ENCODE measurements at regions not wholly inside any gene's neighbourhood (a gene's known extent, or its start where the extent isn't known, plus 50 kb on each side); places are given as distances from the start of the nearest gene placed in this dataset.

DNA sequence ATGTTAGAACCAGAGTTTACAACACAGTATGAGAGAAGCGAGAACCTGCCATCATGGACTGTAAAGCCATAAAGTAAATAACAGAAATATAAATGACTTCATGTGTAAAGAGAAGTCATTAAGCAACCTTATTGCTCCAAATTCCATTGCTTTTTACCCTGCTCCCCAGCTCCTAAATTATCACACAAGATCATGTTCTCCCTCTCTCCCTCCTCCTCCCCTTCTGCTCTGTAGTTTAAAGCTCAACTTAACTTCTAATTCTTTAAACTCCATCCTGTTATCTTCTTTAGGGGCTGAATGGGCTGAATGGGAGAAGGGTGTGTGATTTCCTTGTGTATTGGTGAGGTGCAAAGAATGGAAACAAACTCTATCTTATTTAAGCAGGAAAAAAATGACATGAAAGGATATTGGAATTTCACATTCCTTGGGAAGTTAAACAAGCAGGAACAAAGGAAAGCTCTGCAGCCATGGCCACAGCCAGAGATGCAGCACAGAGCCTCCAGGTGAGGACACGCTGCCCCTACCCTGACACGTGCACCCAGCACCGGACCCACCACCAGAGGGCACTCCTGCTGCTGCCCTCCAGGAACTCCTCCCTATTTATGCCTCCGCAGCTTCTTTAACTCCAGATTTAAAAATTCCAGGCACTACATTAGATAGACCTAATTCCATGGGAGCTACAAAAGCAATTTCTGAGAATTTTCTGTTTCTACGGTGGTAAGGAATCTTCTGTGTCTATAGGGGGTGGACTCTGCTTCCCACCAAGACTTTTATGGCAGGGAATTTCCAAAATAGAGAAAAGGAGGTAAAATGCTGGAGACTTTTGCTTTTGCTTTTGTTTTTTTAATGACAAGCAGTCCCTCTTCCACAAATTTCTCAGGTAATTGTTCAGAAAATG lies 76.9 kb upstream of the ABI3BP start:
- H2BK15ac ChIP-seq (ENCODE audit: low read depth, low read length) = peak overlapping the region; percentile 73
- no peaks in the 10 kb centered on the region for H3K36me3 ChIP-seq (ENCODE audit: control insufficient read depth, insufficient read depth, low read length)
- H3K14ac ChIP-seq (replicated peaks; ENCODE audit: low read depth, low read length) = peak overlapping the region; percentile 83; the same call in 1 of the 2 replicates
- H3K9me1 ChIP-seq (ENCODE audit: insufficient read depth, low read length) = peaks cover 6% of the 10 kb centered on the region; the same call in 1 of the 2 replicates
- DNase-seq (peak; percentile 22), ATAC-seq (ENCODE audit: low read depth) (0 out of 2 replicates have a peak, but pooled peaks have one; percentile 6)
- no peaks in the 10 kb centered on the region for H4K20me1 ChIP-seq (ENCODE audit: insufficient read depth, low read length)
- TF ChIP-seq RAD21 (IDR thresholded peaks at IDR 0.05; ENCODE audit: low read length) (peak; percentile 37), RFX5 (IDR thresholded peaks at IDR 0.05; ENCODE audit: low read depth, low read length) (no peak), CHD1 (IDR thresholded peaks at IDR 0.05; ENCODE audit: low read depth, low read length) (no peak), MAFK (IDR thresholded peaks at IDR 0.05; ENCODE audit: low read depth, low read length) (no peak), SMC3 (IDR thresholded peaks at IDR 0.05; ENCODE audit: low read depth, low read length) (peak; percentile 21; the same call in 1 of the 2 replicates), POLR2A (IDR thresholded peaks at IDR 0.05; ENCODE audit: low read depth, low read length) (no peak), RCOR1 (IDR thresholded peaks at IDR 0.05; ENCODE audit: insufficient replicate concordance, low read length) (no peak)
- TF ChIP-seq, protein P1, sequence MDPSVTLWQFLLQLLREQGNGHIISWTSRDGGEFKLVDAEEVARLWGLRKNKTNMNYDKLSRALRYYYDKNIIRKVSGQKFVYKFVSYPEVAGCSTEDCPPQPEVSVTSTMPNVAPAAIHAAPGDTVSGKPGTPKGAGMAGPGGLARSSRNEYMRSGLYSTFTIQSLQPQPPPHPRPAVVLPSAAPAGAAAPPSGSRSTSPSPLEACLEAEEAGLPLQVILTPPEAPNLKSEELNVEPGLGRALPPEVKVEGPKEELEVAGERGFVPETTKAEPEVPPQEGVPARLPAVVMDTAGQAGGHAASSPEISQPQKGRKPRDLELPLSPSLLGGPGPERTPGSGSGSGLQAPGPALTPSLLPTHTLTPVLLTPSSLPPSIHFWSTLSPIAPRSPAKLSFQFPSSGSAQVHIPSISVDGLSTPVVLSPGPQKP (IDR thresholded peaks at IDR 0.05; ENCODE audit: borderline replicate concordance, low read depth, low read length) = no peak
- TF ChIP-seq, protein P2, sequence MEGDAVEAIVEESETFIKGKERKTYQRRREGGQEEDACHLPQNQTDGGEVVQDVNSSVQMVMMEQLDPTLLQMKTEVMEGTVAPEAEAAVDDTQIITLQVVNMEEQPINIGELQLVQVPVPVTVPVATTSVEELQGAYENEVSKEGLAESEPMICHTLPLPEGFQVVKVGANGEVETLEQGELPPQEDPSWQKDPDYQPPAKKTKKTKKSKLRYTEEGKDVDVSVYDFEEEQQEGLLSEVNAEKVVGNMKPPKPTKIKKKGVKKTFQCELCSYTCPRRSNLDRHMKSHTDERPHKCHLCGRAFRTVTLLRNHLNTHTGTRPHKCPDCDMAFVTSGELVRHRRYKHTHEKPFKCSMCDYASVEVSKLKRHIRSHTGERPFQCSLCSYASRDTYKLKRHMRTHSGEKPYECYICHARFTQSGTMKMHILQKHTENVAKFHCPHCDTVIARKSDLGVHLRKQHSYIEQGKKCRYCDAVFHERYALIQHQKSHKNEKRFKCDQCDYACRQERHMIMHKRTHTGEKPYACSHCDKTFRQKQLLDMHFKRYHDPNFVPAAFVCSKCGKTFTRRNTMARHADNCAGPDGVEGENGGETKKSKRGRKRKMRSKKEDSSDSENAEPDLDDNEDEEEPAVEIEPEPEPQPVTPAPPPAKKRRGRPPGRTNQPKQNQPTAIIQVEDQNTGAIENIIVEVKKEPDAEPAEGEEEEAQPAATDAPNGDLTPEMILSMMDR (conservative IDR thresholded peaks at IDR 0.05; ENCODE audit: low read depth, low read length) = peak; percentile 39
- no peak overlapping the region for H3K4me3 ChIP-seq (ENCODE audit: insufficient read depth, low read depth, low read length)
- dilution Hi-C loops (cut with HindIII; ENCODE audit: low sequenced_read_pairs, unreplicated experiment) = no loop called here
- ChIA-PET POLR2A (ENCODE audit: unreplicated experiment) (interaction anchor here (0.6 kb wide), 1 partner anchor 101 kb away, joined by 3 read pairs; no protein-coding TSS in a partner anchor), CTCF (interaction anchor here (0.6 to 1.3 kb wide), 5 partner anchors 10 to 177 kb away, joined by 3 to 6 read pairs (median 3); no protein-coding TSS in a partner anchor)
- 0 out of 2 replicates have a peak overlapping the region, but pooled peaks have one; percentile 5 for H3K27ac ChIP-seq (ENCODE audit: insufficient read depth, low read length)
- H3K4me1 ChIP-seq (ENCODE audit: control insufficient read depth, insufficient read depth, low read length) = peaks cover 15% of the 10 kb centered on the region
- H3K18ac ChIP-seq (ENCODE audit: low read depth, low read length) = peak overlapping the region; percentile 15
- no peak overlapping the region for H2AK5ac ChIP-seq (ENCODE audit: low read depth, low read length)
- in situ Hi-C loops (cut with MboI; ENCODE audit: low sequenced_read_pairs) = no loop called here
- WGBS, 2 experiments (ENCODE audit: extremely low coverage in 2 of 2, insufficient read length in 1 of 2) = 26% methylated on average over 3 of the region's 6 CpGs; no CpG with 5 or more reads in 1 of the 2 experiments
- no peaks in the 10 kb centered on the region for H3K79me1 ChIP-seq (ENCODE audit: low read depth in 1 of 2, low read length in 2 of 2)
- peak overlapping the region; percentile 65 for H2BK5ac ChIP-seq (ENCODE audit: low read depth, low read length, poor library complexity, severe bottlenecking)
- H3K56ac ChIP-seq (ENCODE audit: extremely low read depth, insufficient read depth, low read length) = no peak overlapping the region
- peak overlapping the region; percentile 76; the same call in 1 of the 2 replicates for H4K5ac ChIP-seq (ENCODE audit: low read depth, low read length)
- no peak overlapping the region for H3K23ac ChIP-seq (ENCODE audit: low read depth, low read length)
- peak overlapping the region; percentile 78 for H2BK120ac ChIP-seq (ENCODE audit: low read depth, low read length)
- no peak overlapping the region for H3K9ac ChIP-seq (ENCODE audit: low read depth, low read length)
- H3K27me3 ChIP-seq (ENCODE audit: control insufficient read depth, insufficient read depth, low read length) = no peaks in the 10 kb centered on the region
- H4K8ac ChIP-seq (ENCODE audit: low read depth in 2 of 2, low read length in 2 of 2) = peak overlapping the region; percentile 8 to 49; a peak in 2 of 4 replicates
- no TSS peak for BruUV-seq (replicated peaks)
- H2AFZ ChIP-seq (replicated peaks; ENCODE audit: low read length, poor library complexity) = peak overlapping the region; percentile 73
- peak overlapping the region; percentile 75 for H2BK20ac ChIP-seq (ENCODE audit: low read depth, low read length)
- peak overlapping the region; percentile 30 for H3K4ac ChIP-seq (ENCODE audit: low read depth, low read length)
- H4K91ac ChIP-seq (ENCODE audit: insufficient read depth, low read depth, low read length) = peak overlapping the region; percentile 60
- peaks cover 2% of the 10 kb centered on the region; the same call in 1 of the 2 replicates for H3K9me3 ChIP-seq (ENCODE audit: control insufficient read depth, insufficient read depth, low read length)
- intact Hi-C loops (cut with micrococcal nuclease) = loop anchor here (5.0 kb wide), 2 partner anchors 127 to 178 kb away; no protein-coding TSS in a partner anchor
- no peak overlapping the region for H2AK9ac ChIP-seq (replicated peaks; ENCODE audit: low read depth, low read length, poor library complexity)
- peak overlapping the region; percentile 9 for H3K4me2 ChIP-seq (ENCODE audit: low read depth, low read length)

Data from IMR-90 (cell line).